WTC11 (cell line): ENCODE measurements at regions not wholly inside any gene's neighbourhood (a gene's known extent, or its start where the extent isn't known, plus 50 kb on each side); places are given as distances from the start of the nearest gene placed in this dataset.
"Not testable (repeated sequence)": the region's sequence is repeated elsewhere in the genome, so short reads cannot be mapped to it uniquely, and the experiment has no call there.

Source experiments
- ATAC-seq: fragments of 200-7000 bp; cut with Tn5 transposase; 2 replicates; pipeline ENCODE4 v1.10.0; 2021; ENCODE audit warnings: mild to moderate bottlenecking, moderate library complexity
- CTCF ChIA-PET: fragments of 300-600 bp; sonication (Branson Sonifier 250); formaldehyde crosslinking; loops from one replicate; lab custom pipeline; 2021; ENCODE audit warnings: antibody characterized with exemption; lab: Charles Lee
- POLR2A ChIA-PET: fragments of 350-600 bp; sonication (Branson Sonifier 250); formaldehyde crosslinking; loops from one replicate; lab custom pipeline; 2021; ENCODE audit warnings: antibody characterized with exemption; lab: Charles Lee
- DNase-seq: peaks from one replicate; pipeline ENCODE4 v3.0.0; 2021; ENCODE audit warnings: low spot score
- H3K27ac Mint-ChIP-seq: 2 replicates; pipeline ENCODE4 v1.8.0; 2021; ENCODE audit warnings: mixed read lengths
- H3K27me3 Mint-ChIP-seq: 2 replicates; pipeline ENCODE4 v1.8.0; 2021; ENCODE audit warnings: low read depth, mild to moderate bottlenecking, moderate library complexity, mixed read lengths
- H3K36me3 Mint-ChIP-seq: 2 replicates; pipeline ENCODE4 v1.8.0; 2021; ENCODE audit warnings: mixed read lengths
- H3K4me1 Mint-ChIP-seq: 2 replicates; pipeline ENCODE4 v1.8.0; 2022; ENCODE audit warnings: mixed read lengths
- H3K4me3 Mint-ChIP-seq: 2 replicates; pipeline ENCODE4 v1.8.0; 2021; ENCODE audit warnings: mild to moderate bottlenecking, moderate library complexity, mixed read lengths
- H3K9me3 Mint-ChIP-seq: 2 replicates; pipeline ENCODE4 v1.8.0; 2021; ENCODE audit warnings: mixed read lengths
- ARID4B ChIP-seq: sonication (generic); formaldehyde crosslinking; IDR thresholded peaks from 2 replicates; pipeline ENCODE4 v1.8.0; 2023; ENCODE audit warnings: missing genetic modification reagents, mild to moderate bottlenecking, borderline replicate concordance
- ATF2 ChIP-seq: sonication (generic); formaldehyde crosslinking; IDR thresholded peaks from 2 replicates; pipeline ENCODE4 v1.8.1; 2022; ENCODE audit warnings: low read depth, missing genetic modification reagents, borderline replicate concordance
- HMGA2 ChIP-seq: fragments of 250-450 bp; sonication (Bioruptor Pico); IDR thresholded peaks from 2 replicates; pipeline ENCODE4 v1.4.0; 2021; ENCODE audit warnings: mild to moderate bottlenecking, moderate library complexity
- IRF2 ChIP-seq: sonication (generic); formaldehyde crosslinking; IDR thresholded peaks from 2 replicates; pipeline ENCODE4 v1.8.0; 2022; ENCODE audit warnings: low read depth, missing genetic modification reagents, borderline replicate concordance
- JAZF1 ChIP-seq: fragments of 250-450 bp; sonication (Bioruptor Pico); IDR thresholded peaks from 2 replicates; pipeline ENCODE4 v1.9.0; 2021; ENCODE audit warnings: moderate library complexity, mild to moderate bottlenecking, inconsistent platforms
- MAX ChIP-seq: sonication (generic); formaldehyde crosslinking; IDR thresholded peaks from 2 replicates; pipeline ENCODE4 v1.8.0; 2022; ENCODE audit warnings: mild to moderate bottlenecking, missing genetic modification reagents
- NFYB ChIP-seq: sonication (generic); formaldehyde crosslinking; conservative IDR thresholded peaks from 2 replicates; pipeline ENCODE4 v1.8.0; 2022; ENCODE audit warnings: low read depth, missing genetic modification reagents
- SP1 ChIP-seq: sonication (generic); formaldehyde crosslinking; conservative IDR thresholded peaks from 2 replicates; pipeline ENCODE4 v1.8.1; 2022; ENCODE audit warnings: missing genetic modification reagents
- TCF7 ChIP-seq: sonication (generic); formaldehyde crosslinking; IDR thresholded peaks from 2 replicates; pipeline ENCODE4 v1.8.0; 2022; ENCODE audit warnings: mild to moderate bottlenecking, low read depth, missing genetic modification reagents, moderate library complexity
- USF2 ChIP-seq: sonication (generic); formaldehyde crosslinking; IDR thresholded peaks from 2 replicates; pipeline ENCODE4 v1.8.1; 2023; ENCODE audit warnings: mild to moderate bottlenecking, missing genetic modification reagents, moderate library complexity
- ZBTB43 ChIP-seq: sonication (generic); formaldehyde crosslinking; IDR thresholded peaks from 2 replicates; pipeline ENCODE4 v1.8.1; 2023; ENCODE audit warnings: mild to moderate bottlenecking, missing genetic modification reagents
- ZNF219 ChIP-seq: sonication (generic); formaldehyde crosslinking; IDR thresholded peaks from 2 replicates; pipeline ENCODE4 v1.8.0; 2023; ENCODE audit warnings: missing genetic modification reagents, mild to moderate bottlenecking, borderline replicate concordance
- ZNF232 ChIP-seq: sonication (generic); formaldehyde crosslinking; IDR thresholded peaks from 2 replicates; pipeline ENCODE4 v1.8.0; 2022; ENCODE audit warnings: mild to moderate bottlenecking, missing genetic modification reagents
- ZNF263 ChIP-seq: sonication (generic); formaldehyde crosslinking; IDR thresholded peaks from 2 replicates; pipeline ENCODE4 v1.8.1; 2022; ENCODE audit warnings: low read depth, mild to moderate bottlenecking, moderate library complexity, missing genetic modification reagents
- ZNF416 ChIP-seq: fragments of 250-450 bp; sonication (Bioruptor Pico); IDR thresholded peaks from 2 replicates; pipeline ENCODE4 v1.9.0; 2021; ENCODE audit warnings: mild to moderate bottlenecking, inconsistent platforms

GRCh38 chr3:81063896-81064295 is 697.5 kb downstream of the GBE1 start:
- H3K4me3 Mint-ChIP-seq = no peak overlapping the region
- no peak for TF ChIP-seq ZNF263 (CRISPR knock-in tag)
- no peak for TF ChIP-seq HMGA2 (CRISPR knock-in tag)
- no peak for TF ChIP-seq NFYB (CRISPR knock-in tag)
- no peak for TF ChIP-seq ZNF416
- TF ChIP-seq ZNF232 (CRISPR knock-in tag) = no peak
- no peak for TF ChIP-seq IRF2
- no peak for TF ChIP-seq ZNF219 (CRISPR knock-in tag)
- TF ChIP-seq SP1 (CRISPR knock-in tag) = no peak
- no peak for TF ChIP-seq ZBTB43 (CRISPR knock-in tag)
- TF ChIP-seq MAX (CRISPR knock-in tag) = no peak
- ChIA-PET POLR2A (interaction anchor here (0.7 kb wide), 1 partner anchor 107 kb away, joined by 3 read pairs; no protein-coding TSS in a partner anchor), CTCF (no interaction called here)
- no peak overlapping the region for H3K27ac Mint-ChIP-seq
- no peaks in the 10 kb centered on the region for H3K4me1 Mint-ChIP-seq
- H3K9me3 Mint-ChIP-seq = peaks cover 47% of the 10 kb centered on the region
- DNase-seq (no peak), ATAC-seq (no peak)
- H3K27me3 Mint-ChIP-seq = peaks cover 6% of the 10 kb centered on the region
- H3K36me3 Mint-ChIP-seq = peaks cover 38% of the 10 kb centered on the region

- H3K27ac Mint-ChIP-seq, H3K4me1 Mint-ChIP-seq, CTCF ChIA-PET, H3K9me3 Mint-ChIP-seq, H3K27me3 Mint-ChIP-seq, H3K4me3 Mint-ChIP-seq, H3K36me3 Mint-ChIP-seq, DNase-seq, ATAC-seq: not testable (repeated sequence)
- POLR2A ChIA-PET = interaction anchor here (0.7 kb wide), 1 partner anchor 105 kb away, joined by 3 read pairs; no protein-coding TSS in a partner anchor
- peak; percentile 94 for TF ChIP-seq HMGA2 (CRISPR knock-in tag)
Measured at GRCh38 chr3:81051133-81051532, 710.3 kb downstream of the GBE1 start.

- no peaks in the 10 kb centered on the region for H3K27me3 Mint-ChIP-seq
- ATAC-seq (no peak), DNase-seq (no peak)
- H3K4me3 Mint-ChIP-seq = no peak overlapping the region
- CTCF ChIA-PET = no interaction called here
- POLR2A ChIA-PET = no interaction called here
- TF ChIP-seq IRF2 (no peak), HMGA2 (CRISPR knock-in tag) (no peak), USF2 (no peak), ATF2 (CRISPR knock-in tag) (no peak), TCF7 (no peak), JAZF1 (CRISPR knock-in tag) (no peak), ARID4B (no peak), ZNF416 (no peak)
- H3K27ac Mint-ChIP-seq = no peak overlapping the region
- H3K9me3 Mint-ChIP-seq = peaks cover 3% of the 10 kb centered on the region; the same call in 1 of the 2 replicates
- H3K4me1 Mint-ChIP-seq = no peaks in the 10 kb centered on the region
- peaks cover 2% of the 10 kb centered on the region; the same call in 1 of the 2 replicates for H3K36me3 Mint-ChIP-seq
Measured at GRCh38 chr3:81048058-81048665, 713.3 kb downstream of the GBE1 start.
